IMR-90 (cell line): ENCODE measurements at regions not wholly inside any gene's neighbourhood (a gene's known extent, or its start where the extent isn't known, plus 50 kb on each side); places are given as distances from the start of the nearest gene placed in this dataset.

Experiments
- POLR2A ChIP-seq: IDR thresholded peaks from 2 replicates; pipeline ENCODE4 v1.6.1; 2012; ENCODE audit warnings: mild to moderate bottlenecking, low read depth, low read length
- TF ChIP-seq, protein P1 (sequence below): conservative IDR thresholded peaks from 2 replicates; pipeline ENCODE4 v1.5.1; 2012; ENCODE audit warnings: mild to moderate bottlenecking, low read depth, low read length, improper control_type of control experiment
- TF ChIP-seq, protein P2 (sequence below): fragments of 150-350 bp; IDR thresholded peaks from 2 replicates; pipeline ENCODE4 v1.6.1; 2016; ENCODE audit warnings: low read depth, mild to moderate bottlenecking, low read length, moderate library complexity, borderline replicate concordance

DNA sequence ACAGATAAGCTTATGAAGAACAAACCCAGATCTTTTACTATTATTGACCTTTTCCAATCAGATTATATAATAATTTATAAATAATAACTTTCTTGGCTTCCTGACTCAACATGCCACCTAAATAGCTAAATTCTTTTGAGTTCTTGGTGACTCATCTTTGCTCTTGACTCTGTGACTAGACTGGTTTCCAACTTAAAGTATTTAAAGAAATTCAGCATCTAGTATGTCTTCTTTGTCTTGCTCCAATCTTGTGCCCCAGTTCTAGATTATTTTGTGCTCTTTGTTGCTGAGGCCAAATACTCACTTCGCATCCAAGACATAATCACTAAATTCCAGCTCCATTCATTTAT is 483.2 kb upstream of the TBL1XR1 start:
- TF ChIP-seq, protein P1, sequence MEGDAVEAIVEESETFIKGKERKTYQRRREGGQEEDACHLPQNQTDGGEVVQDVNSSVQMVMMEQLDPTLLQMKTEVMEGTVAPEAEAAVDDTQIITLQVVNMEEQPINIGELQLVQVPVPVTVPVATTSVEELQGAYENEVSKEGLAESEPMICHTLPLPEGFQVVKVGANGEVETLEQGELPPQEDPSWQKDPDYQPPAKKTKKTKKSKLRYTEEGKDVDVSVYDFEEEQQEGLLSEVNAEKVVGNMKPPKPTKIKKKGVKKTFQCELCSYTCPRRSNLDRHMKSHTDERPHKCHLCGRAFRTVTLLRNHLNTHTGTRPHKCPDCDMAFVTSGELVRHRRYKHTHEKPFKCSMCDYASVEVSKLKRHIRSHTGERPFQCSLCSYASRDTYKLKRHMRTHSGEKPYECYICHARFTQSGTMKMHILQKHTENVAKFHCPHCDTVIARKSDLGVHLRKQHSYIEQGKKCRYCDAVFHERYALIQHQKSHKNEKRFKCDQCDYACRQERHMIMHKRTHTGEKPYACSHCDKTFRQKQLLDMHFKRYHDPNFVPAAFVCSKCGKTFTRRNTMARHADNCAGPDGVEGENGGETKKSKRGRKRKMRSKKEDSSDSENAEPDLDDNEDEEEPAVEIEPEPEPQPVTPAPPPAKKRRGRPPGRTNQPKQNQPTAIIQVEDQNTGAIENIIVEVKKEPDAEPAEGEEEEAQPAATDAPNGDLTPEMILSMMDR: no peak
- TF ChIP-seq, protein P2, sequence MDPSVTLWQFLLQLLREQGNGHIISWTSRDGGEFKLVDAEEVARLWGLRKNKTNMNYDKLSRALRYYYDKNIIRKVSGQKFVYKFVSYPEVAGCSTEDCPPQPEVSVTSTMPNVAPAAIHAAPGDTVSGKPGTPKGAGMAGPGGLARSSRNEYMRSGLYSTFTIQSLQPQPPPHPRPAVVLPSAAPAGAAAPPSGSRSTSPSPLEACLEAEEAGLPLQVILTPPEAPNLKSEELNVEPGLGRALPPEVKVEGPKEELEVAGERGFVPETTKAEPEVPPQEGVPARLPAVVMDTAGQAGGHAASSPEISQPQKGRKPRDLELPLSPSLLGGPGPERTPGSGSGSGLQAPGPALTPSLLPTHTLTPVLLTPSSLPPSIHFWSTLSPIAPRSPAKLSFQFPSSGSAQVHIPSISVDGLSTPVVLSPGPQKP: no peak
- TF ChIP-seq POLR2A: no peak
